GM12872 (cell line): ENCODE measurements at regions not wholly inside any gene's neighbourhood (a gene's known extent, or its start where the extent isn't known, plus 50 kb on each side); places are given as distances from the start of the nearest gene placed in this dataset.

Experiments
- CTCF ChIP-seq: IDR thresholded peaks from 3 replicates; pipeline ENCODE4 v1.5.1; 2011; ENCODE audit warnings: low read depth, mild to moderate bottlenecking, low read length, moderate library complexity; ENCODE audit not compliant: insufficient read depth

GRCh38 chr2:39834426-39834825 is 55.4 kb upstream of the THUMPD2 start:
- TF ChIP-seq CTCF: no peak
